NCI-H82 (cell line): ENCODE measurements at regions not wholly inside any gene's neighbourhood (a gene's known extent, or its start where the extent isn't known, plus 50 kb on each side); places are given as distances from the start of the nearest gene placed in this dataset.

Source experiments
- DNase-seq: peaks from one replicate; lab custom pipeline; 2025; lab: John Stamatoyannopoulos, UW

DNA sequence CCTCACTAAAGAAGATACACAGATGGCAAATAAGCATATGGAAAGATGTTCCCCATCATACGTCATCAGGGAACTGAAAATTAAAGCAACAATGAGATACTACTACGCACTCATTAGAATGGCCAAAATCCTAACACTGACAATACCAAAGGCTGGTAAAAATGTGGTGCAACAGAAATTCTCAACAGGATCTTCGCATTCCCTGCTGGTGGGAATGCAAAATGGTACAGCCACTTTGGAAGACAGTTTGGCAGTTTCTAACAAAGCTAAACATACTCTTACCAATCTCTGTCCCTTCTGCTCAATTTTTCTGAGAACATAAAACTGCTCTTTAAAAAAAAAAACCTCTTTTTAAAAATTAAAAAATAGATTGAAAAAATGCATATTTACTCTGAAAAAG, 300.2 kb downstream of the FBXW7 start:
- DNase-seq, result no peak

DNA sequence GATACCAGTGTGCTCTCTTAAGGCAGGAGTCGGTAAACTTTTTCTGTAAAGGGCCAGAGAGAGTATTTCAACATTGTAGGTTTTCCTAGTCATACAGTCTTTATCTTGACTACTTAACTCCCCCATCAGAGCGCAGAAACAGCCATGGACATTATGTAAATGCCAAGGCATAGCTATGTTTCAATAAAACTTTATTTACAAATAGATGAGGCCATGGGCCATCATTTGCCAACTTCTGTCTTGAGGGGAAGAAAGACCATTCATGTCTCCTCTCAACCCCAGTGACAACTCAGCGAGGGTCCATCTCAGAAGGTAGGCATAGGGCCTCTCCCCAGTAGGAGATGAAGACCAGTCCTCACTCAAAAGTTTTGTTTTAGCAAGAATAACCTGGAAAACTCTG, 301.3 kb downstream of the FBXW7 start:
- DNase-seq, result no peak

DNA sequence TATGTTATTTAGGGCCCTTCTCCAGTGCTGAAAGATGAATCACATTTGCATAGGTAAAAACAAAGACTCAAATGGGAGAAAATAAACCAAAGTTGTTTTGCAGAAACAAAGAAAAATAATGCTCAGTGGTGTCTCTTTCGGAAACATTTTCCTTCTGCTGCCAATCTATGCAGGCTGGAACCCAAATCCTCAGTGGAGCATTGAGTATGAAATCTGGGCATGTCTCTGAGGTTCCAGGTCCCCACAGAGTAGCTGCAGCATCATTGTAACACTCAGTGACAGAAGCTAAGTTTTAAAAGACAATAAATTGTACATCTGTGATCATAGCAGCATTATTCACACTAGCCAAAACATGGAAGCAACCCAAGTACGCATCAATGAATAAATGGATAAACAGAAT, 303.6 kb downstream of the FBXW7 start:
- no peak for DNase-seq

DNA sequence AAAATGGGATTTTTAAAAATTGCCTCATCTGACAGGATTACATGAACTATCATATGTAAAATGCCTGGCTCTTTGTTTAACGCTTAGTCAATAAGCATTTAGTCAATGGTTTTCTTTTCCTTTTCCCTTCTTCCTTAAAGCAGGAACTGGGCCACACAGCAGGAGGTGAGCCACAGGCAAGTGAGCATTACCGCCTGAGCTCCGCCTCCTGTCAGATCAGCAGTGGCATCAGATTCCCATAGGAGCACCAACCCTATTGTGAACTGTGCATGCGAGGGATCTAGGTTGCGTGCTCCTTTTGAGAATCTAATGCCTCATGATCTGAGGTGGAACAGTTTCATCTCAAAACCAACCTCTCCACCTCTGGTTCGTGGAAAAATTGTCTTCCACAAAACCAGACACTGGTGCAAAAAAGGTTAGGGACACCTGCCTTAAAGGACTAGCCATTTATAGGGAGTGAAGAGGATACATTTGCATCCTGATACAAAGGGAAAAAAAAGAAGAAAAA, 306.1 kb downstream of the FBXW7 start:
- no peak for DNase-seq

GRCh38 chr4:152225680-152226079, 310.2 kb downstream of the FBXW7 start:
- no peak for DNase-seq

DNA sequence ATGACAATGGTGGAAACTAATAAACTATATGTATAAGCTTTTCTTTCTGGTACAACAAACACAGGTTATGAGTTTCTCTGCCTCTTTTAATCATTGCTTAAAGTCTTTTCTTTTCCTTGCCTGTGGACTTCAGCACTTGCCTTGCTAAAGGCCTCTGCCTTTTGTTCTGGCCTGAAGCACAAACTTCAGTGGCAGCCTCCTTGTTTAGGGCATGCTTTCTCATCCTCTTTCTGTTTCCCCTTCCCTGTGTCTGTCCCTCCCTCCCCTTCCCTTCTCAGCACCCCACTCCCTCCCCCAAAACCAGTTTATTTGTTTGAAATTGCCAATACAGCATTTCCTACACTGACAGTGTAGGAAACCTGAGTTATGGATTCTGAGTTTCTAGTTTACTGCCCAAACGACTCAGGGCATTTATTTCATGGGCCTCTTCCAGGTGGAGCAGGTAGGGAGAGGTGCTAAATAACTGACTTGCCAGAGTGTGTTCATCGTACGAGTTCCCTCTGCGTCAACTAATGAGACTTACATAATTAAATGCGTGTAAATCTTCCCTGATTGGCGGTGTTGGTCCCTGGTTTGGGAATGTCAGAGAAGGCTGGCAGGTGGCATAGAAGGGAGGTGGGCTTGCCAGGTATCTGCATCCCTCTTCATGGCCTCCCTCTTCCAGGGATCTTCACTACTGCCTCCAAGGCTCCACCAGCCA, 311.0 kb downstream of the FBXW7 start:
- no peak for DNase-seq

DNA sequence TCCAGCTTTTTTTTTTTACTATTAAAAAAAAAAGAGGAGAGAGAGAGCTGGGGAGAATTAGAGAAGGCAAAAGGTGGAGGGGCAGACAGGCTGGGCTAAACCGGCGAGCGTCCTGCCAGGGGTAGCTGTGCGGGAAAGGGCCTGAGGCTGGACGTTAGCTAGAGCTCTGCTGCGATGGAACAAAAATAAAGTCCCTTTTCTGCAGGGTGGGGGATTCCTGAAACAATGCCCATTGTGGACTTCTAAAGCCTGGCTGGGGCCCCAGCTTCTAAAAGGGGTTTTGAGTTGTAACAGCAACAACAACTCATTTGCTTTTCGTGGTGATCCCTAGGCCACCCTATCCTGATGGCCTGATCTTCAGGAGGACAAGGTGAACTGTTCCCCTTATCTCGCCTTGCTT, 311.7 kb downstream of the FBXW7 start:
- no peak for DNase-seq

- no peak for DNase-seq
Observed at GRCh38 chr4:152223600-152223999, 312.3 kb downstream of the FBXW7 start.

- DNase-seq, result no peak
Observed at GRCh38 chr4:152221816-152222516, 313.9 kb downstream of the FBXW7 start.

DNA sequence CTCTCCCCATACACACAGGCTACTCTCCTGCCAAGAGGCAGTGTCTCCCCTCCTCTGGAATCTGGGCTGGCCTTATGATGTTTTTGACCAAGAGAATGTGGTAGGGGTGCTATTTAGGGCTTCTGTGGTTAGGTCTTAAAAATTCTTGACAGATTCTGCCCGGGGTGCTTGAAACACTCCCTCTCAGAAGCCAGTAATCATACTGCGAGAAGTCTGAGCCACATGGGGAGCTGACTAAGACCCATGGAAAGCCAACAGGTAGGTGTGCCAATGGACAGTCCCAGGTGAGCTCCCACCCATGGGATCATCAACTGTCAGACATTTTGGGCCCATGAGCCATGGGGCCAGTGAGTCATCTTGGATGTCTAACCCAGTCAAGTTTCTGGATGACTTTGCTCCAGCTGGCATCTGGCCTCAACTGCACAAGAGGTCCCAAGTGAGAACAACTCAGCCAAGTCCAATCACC, 315.7 kb downstream of the FBXW7 start:
- DNase-seq, result no peak

DNA sequence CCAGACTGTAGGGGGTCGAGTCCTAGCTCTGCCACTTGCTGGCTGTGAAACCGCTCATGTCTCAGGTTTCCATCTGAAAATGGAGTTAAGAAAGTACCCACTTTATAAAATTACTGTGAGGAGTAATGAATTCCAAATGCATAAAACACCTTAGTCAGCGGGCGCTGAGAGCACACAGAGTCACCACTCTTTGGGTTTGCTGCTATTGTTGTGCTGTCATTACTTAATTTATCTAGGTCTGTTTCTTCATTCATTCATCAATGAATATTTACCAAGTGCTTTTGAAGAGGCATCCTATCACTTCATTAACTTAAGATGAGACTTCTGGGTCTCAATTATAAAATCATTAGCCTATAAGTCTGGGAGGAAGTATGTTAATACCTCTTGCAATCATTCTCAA, 317.3 kb downstream of the FBXW7 start:
- no peak for DNase-seq

DNA sequence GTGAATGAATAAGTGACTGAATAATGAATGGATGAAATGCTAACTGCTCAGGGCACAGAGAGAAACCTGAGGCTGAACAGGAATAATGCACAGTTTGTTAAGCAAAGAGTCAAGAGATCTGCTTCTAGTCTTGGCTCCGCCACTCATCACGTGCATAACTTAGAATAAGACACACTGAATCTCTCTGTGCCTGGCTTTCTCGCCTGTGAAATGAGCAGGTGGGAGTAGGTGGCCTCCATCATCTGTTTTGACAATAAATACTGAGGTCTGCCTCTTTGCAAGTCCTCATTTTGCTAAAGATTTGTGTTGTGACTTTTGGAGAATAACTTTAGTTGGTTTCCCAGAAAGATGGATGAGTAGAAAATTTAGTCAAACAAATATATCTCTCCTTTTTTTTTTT, 318.0 kb downstream of the FBXW7 start:
- no peak for DNase-seq

DNA sequence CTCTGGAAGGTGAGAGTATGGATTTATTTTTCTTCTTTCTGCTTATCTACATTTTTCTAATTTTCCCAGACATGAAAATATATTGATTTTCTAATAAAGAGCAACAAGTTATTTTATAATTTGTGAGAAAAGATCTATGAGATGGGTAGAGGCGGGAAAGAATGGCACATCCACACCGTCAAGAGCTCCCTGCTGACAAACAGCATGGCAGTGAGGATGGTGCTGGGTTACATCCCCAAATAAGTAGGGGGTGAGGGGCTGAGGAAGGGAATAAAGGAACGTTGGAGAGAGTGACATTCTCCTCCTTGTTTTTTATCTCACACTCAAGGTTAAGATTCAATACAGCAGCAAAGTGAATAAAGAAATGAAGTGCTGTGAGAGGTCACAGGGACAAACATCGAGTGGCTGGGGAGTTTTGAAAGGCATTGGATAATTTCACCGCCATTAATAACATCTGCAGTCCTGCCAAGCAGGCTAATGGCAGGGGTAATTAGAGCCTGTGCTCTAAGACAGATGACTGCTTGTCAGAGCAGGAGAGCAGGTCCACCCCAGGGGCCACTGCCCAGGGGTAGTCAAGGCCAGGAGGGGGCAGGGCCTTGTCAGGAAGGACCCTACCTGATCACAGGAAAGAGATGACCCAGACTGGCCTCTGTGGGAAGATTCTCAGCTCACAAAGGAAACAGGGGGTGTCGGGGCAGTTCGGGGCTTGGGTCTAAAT, 323.8 kb downstream of the FBXW7 start:
- no peak for DNase-seq

DNA sequence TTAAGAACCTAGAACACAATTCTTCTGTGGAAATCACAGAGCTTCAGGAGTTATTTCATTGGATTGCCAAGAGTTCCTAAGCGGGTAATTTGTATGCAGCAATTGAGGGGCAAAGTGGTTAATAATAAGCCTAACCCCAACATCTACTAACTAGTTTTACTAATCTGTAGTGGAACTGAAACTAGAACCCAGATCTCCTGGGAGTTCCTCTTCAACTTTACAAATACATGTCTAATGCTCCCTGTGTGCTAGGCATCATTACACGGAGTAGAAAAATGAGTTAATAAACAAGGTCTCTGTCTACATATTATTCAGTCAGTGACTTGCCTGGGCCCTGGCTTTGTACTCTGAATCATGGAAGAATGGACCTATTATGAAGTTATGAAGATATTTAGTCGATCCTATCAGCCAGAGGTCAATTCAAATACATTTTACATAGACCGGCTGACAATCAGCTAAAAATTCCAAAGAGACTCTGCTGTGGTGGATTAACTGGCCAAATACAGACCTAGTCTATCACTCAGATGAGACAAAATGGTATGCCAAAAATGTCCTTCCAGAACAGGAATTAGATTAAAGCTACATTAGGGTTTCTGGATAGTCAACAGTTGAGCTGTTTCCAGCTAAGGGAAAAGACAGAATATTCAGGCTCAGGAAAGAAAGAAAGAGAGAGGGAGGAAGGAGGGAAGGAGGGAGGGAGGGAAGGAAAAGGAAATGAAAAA, 326.0 kb downstream of the FBXW7 start:
- DNase-seq, result no peak

DNA sequence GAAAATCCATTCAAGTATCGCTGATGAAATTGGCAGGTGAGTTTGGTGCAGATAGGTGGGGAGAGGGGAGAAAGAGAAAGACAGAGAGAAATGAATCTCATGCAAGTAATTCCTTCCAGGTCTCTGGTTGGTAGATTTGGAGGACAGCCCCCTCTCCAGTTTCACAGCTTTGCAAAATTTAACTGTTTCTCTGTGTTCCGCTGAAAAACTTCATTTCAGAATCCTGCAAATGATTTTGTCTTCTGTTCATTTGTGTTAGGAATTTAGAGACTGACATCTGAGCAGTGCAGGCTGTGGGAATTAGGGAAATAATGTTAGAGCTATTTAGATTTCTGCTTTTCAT, 328.5 kb downstream of the FBXW7 start:
- no peak for DNase-seq

- no peak for DNase-seq
Observed at GRCh38 chr4:152206646-152207377, 329.1 kb downstream of the FBXW7 start.

DNA sequence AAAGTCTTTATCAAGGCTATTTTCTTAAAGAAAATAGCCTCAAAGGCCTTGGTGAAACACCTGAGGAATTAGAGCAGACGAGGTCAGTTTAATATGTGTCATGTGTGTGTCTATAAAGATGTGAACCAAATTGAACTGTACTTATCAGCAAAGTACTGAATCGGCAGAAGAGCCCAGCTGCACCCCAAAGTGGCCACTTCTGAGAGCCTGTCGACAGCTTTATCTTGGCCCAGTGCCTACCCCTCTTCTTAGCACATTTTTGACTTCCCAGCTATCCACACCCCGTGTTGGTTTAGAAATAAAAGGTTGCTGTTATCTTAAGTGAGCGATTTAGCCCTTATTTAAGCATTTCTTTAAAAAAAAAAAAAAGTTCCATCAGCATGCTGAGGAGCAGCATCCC, 329.7 kb downstream of the FBXW7 start:
- no peak for DNase-seq

- no peak for DNase-seq
Observed at GRCh38 chr4:152202415-152202814, 333.5 kb downstream of the FBXW7 start.

- no peak for DNase-seq
Observed at GRCh38 chr4:152200511-152201333, 335.2 kb downstream of the FBXW7 start.

GRCh38 chr4:152197211-152197610, 338.7 kb downstream of the FBXW7 start:
- DNase-seq, result no peak

- DNase-seq, result no peak
Observed at GRCh38 chr4:152195888-152196287, 340.0 kb downstream of the FBXW7 start.
